Pulmonary artery endothelial cell (primary cell): ENCODE measurements at regions not wholly inside any gene's neighbourhood (a gene's known extent, or its start where the extent isn't known, plus 50 kb on each side); places are given as distances from the start of the nearest gene placed in this dataset.
"Not testable (repeated sequence)": the region's sequence is repeated elsewhere in the genome, so short reads cannot be mapped to it uniquely, and the experiment has no call there.

ENCODE experiments used
- DNase-seq: peaks from one replicate; pipeline ENCODE4 v3.0.0-alpha.2; 2011; ENCODE audit warnings: low read depth, low spot score

- DNase-seq: no peak
Measured at GRCh38 chr6:15739353-15739752, 76.5 kb upstream of the DTNBP1 start.

GRCh38 chr6:15738195-15738594 is 75.4 kb upstream of the DTNBP1 start:
- DNase-seq: not testable (repeated sequence)

- DNase-seq: no peak
Measured at GRCh38 chr6:15736297-15736696, 73.5 kb upstream of the DTNBP1 start.

- DNase-seq: no peak
Measured at GRCh38 chr6:15735567-15736265, 72.9 kb upstream of the DTNBP1 start.

GRCh38 chr6:15734118-15734897 is 71.5 kb upstream of the DTNBP1 start:
- no peak for DNase-seq

GRCh38 chr6:15730922-15731321 is 68.1 kb upstream of the DTNBP1 start:
- DNase-seq: no peak

GRCh38 chr6:15730442-15730841 is 67.6 kb upstream of the DTNBP1 start:
- no peak for DNase-seq

- DNase-seq: no peak
Measured at GRCh38 chr6:15722731-15723130, 59.9 kb upstream of the DTNBP1 start.

GRCh38 chr6:15716889-15717288 is 54.1 kb upstream of the DTNBP1 start:
- no peak for DNase-seq

- no peak for DNase-seq
Measured at GRCh38 chr6:15715851-15716250, 53.0 kb upstream of the DTNBP1 start.

- DNase-seq: no peak
Measured at GRCh38 chr6:15715060-15715459, 52.2 kb upstream of the DTNBP1 start.

GRCh38 chr6:15714658-15715057 is 51.8 kb upstream of the DTNBP1 start:
- no peak for DNase-seq

GRCh38 chr6:15713325-15713724 is 50.5 kb upstream of the DTNBP1 start:
- no peak for DNase-seq

GRCh38 chr6:15712797-15713196 is 50.0 kb upstream of the DTNBP1 start:
- no peak for DNase-seq
